ENCODE measurements at regions not wholly inside any gene's neighbourhood (a gene's known extent, or its start where the extent isn't known, plus 50 kb on each side); places are given as distances from the start of the nearest gene placed in this dataset.

GRCh38 chr9:99365233-99365980, 143.3 kb downstream of the SEC61B start:
- no peak for DNase-seq (ENCODE audit: low read depth, low spot score)

GRCh38 chr9:99366183-99366582, 144.1 kb downstream of the SEC61B start:
- no peak for DNase-seq (ENCODE audit: low read depth, low spot score)

DNA sequence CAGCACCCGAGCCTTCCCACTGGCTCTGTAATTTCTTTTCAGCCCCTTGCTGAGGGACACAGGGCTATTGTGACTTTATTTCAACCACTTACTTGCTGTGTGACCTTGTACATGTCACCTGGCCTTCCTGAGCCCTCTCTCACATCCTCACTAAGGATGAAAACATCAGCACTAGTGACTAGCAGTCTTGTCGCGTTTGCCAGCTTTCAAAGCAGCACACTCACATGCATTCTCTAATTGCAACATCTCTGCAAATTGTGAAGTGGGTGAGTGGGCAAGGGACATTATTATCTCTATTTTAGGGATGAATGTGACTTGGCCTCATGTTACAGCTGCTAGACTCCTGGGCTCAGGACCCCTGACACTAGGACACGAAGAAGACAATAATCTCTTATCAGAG, 144.5 kb downstream of the SEC61B start:
- no peak for DNase-seq (ENCODE audit: low read depth, low spot score)

DNA sequence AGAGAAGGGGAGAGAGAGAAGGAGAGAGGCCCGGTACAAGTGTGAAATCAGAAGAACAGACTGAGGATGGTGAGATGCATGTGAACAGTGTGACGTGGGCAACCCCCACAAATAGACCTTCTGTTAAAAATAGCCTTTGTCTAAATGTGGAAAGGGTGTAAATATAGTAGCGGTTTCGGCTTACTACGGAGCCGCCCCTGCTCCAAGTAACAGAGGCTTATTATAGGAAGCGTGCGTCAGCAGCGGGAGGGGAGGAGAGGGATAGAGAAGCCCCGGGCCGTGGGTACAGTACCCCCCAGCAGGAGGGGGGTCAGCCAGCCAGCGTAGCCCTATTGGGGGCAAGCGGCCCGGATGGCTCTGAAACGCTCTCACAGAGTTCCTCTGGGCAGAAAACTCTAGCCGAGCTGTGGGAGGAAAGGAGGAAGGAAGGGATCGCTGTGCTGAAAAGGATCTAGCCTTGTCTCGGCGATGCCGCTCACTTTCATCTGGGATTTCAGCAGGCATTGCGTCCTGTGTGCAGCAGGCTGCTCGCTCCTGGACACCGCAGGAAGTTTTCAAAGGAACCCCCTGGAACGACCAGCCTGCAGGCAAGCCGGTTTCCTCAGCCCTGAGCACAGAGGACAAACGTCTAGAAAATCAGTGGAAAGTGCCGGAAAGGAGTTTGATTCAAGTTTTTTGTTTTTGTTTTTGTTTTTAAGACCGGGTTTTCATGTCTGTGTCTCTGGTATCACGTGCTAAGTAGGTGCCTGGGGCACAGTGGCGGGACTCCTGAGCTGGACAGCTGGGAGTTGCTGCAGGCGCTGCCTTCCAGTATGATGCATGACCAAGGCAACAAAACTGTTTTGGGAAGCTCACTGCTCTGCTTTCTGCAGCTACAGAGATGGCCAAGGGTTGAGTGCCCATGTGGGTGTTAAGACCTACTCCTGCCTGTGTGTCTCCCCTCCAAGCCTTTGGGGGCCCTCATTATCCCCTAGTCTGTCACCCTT, 146.6 kb downstream of the SEC61B start:
- DNase-seq (ENCODE audit: low read depth, low spot score) = peak; percentile 79

DNA sequence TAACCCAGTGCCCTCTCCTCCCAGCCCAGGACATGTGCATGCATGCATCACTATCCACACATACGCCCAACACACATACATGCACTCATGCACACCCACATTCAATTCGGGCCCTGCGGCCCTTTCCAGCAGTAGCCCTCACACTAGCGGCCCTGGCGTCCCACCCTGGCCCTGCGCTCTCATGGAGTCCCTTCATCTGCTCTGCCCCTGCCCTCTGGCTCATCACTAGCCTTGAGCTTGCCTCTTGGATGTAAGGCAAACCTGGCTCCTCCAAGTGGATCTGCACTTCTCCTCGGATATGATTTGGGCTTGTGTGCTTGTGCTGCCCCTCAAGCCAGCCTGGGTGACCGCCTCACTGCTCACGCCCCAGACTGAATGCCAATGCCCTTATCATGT, 147.2 kb downstream of the SEC61B start:
- DNase-seq (ENCODE audit: low read depth, low spot score) = no peak

GRCh38 chr9:99370376-99370775, 148.3 kb downstream of the SEC61B start:
- no peak for DNase-seq (ENCODE audit: low read depth, low spot score)

- peak; percentile 60 for DNase-seq (ENCODE audit: low read depth, low spot score)
These were observed 149.3 kb downstream of the SEC61B start for GRCh38 chr9:99371376-99371775.

DNA sequence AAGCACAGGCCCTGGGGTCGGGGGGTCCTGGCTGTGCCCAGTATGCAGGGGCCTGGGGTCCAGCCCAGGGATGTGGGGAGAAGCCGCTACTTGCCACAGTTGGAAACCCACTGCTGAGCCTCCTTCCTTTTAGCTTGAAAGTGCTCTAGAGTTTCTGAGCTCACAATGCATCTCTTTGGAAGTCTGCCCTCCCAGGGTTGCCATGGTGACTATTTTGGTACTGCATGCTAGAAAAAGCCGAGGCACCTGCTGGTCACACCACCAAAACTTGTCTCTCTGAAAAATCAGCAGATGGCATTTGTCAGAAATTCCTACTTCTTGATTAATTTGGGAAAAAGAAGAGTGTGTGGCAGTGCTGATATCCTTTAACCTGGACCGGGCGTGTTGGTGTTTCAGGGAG, 151.8 kb downstream of the SEC61B start:
- no peak for DNase-seq (ENCODE audit: low read depth, low spot score)

- no peak for DNase-seq (ENCODE audit: low read depth, low spot score)
These were observed 152.7 kb downstream of the SEC61B start for GRCh38 chr9:99374793-99375192.

DNA sequence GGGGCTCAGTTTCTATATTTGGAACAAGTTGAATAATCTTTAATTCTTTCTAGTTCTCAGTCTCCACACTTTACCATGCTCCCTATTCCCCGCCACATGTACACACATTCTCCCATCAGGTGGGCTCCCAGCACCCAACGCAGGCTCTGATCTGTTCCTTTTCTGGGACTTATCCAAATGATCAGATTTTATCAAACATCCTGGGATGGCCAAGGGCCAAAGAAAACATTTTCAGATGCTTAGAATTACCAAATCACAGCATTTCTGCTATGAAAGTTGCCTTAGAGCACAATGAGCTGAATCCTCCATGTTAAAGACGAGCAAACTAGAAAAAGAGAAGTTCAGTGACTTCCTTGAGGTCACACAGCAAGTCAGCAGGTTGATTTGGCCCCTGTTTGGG, 153.4 kb downstream of the SEC61B start:
- DNase-seq (ENCODE audit: low read depth, low spot score) = no peak

- peak; percentile 52 for DNase-seq (ENCODE audit: low read depth, low spot score)
These were observed 156.0 kb downstream of the SEC61B start for GRCh38 chr9:99377790-99378775.

DNA sequence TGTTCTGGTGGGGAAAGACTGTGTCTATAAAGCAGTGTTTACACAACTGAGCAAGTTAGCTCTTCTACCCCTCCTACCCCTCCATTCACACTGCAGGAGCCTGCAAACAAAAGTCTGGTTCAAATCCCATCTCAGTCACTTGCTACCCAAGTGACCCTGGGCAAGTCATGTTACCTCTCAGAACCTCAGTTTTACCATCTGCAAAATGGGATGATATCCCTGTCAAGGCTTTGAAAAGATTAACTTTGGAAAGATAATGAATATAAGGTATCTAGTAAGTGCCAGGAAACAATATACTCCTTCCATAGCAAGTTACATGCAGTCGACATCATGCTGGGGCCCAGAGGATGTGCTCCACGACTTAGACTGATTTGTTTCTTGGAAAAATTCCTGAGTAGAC, 161.5 kb downstream of the SEC61B start:
- DNase-seq (ENCODE audit: low read depth, low spot score) = no peak

DNA sequence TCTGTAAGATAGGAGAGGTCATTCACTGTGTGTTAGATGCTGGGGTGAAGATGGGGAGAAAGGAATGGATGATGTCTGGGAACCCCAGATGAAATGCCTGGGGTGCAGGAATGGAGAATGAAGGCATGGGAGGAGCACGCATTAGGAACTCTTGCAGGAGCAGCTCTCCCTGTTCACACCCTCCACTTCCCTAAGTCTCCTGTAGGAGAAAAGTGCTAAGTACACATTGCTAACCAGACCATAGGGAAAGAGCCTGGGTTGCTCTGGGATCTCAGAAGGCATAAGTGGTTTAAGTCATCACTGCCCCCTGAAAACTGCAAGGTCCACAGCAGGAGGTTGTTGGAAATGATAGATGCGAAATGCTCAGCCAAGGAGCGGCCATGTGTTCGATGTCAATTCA, 163.1 kb downstream of the SEC61B start:
- no peak for DNase-seq (ENCODE audit: low read depth, low spot score)

GRCh38 chr9:99385814-99386279, 163.8 kb downstream of the SEC61B start:
- peak; percentile 29 for DNase-seq (ENCODE audit: low read depth, low spot score)

GRCh38 chr9:99387431-99387830, 165.3 kb downstream of the SEC61B start:
- DNase-seq (ENCODE audit: low read depth, low spot score) = no peak

GRCh38 chr9:99389087-99390033, 167.3 kb downstream of the SEC61B start:
- DNase-seq (ENCODE audit: low read depth, low spot score) = no peak

DNA sequence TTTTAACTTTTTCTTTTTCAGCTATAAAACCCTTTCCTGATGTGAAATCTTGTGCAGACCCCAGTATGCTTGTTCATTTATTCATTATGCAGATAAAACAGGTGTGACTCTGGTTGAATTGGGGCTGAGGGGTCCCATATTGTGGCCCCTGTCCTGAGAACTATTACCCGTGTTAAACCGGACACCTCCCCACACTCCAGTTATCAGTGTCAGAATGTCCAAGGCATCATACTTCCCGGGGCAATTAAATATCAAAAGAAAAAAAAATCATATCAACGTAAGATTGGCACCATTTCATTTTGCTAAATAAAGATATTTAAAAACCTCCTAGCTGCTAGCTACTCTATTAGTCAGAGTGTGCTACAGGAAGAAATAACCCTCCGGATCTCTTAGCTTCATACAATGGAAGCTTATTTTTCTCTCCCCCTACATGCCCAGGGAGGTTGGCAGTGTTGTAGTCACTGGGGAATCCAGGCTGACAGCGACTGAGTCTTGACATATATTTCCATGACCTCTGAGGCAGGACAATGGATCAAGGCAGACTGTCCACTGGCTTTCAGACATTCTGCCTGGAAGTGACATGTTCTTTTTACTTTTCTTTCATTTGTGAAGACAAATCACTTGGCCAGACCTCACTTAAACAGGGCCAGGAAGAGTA, 170.0 kb downstream of the SEC61B start:
- DNase-seq (ENCODE audit: low read depth, low spot score) = no peak

DNA sequence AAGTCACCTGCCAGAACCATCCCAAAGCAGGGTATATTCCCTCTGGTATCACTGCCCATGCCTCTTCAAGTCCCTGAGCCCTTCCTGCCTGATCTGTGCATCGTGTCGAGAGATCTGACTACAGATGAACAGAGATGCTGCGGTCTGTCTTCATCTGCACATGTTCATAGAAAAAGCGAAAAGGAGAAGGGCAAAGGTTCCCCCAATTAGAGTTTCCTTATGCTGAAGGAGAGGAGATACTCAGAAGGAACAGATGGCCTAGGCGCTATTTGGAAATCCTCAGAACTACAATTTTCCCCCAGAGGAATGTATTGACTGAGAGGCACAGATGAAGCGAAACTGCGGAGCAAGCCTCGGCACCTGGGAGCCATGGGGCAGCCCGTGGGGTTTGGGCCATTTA, 170.9 kb downstream of the SEC61B start:
- no peak for DNase-seq (ENCODE audit: low read depth, low spot score)

- no peak for DNase-seq (ENCODE audit: low read depth, low spot score)
These were observed 171.9 kb downstream of the SEC61B start for GRCh38 chr9:99393993-99394392.

- peak; percentile 63 for DNase-seq (ENCODE audit: low read depth, low spot score)
These were observed 176.2 kb downstream of the SEC61B start for GRCh38 chr9:99398241-99398640.

Measured in ELF-1 (cell line).